Aorta (tissue), 5 donors: ENCODE measurements at regions not wholly inside any gene's neighbourhood (a gene's known extent, or its start where the extent isn't known, plus 50 kb on each side); places are given as distances from the start of the nearest gene placed in this dataset.
"Not testable (repeated sequence)": the region's sequence is repeated elsewhere in the genome, so short reads cannot be mapped to it uniquely, and the experiment has no call there.

Source experiments
- ATAC-seq: fragments of 200-7000 bp; cut with Tn5 transposase; one replicate; pipeline ENCODE4 v1.9.1; 2022; ENCODE audit warnings: moderate library complexity; ENCODE audit not compliant: low FRiP score
- DNase-seq, 2 donors: peaks; one replicate each; pipeline ENCODE4 v3.0.0-alpha.2; 2020
- H3K27ac ChIP-seq, 2 donors: one replicate each; pipeline ENCODE4 v1.5.1; 2013; ENCODE audit warnings: low read length in 2 of 2, mild to moderate bottlenecking in 2 of 2, moderate library complexity in 2 of 2, control low read depth in 1 of 2, inconsistent platforms in 1 of 2, low read depth in 1 of 2
- H3K27me3 ChIP-seq, 2 donors: one replicate each; pipeline ENCODE4 v1.6.1; 2013; ENCODE audit warnings: control low read depth in 1 of 2, low read length in 1 of 2, mild to moderate bottlenecking in 1 of 2, moderate library complexity in 1 of 2; ENCODE audit not compliant: insufficient read depth in 2 of 2, control insufficient read depth in 1 of 2
- H3K36me3 ChIP-seq, 2 donors: one replicate each; pipeline ENCODE4 v1.6.1; 2013; ENCODE audit warnings: control low read depth in 1 of 2, low read length in 1 of 2, mild to moderate bottlenecking in 1 of 2; ENCODE audit not compliant: insufficient read depth in 2 of 2, control insufficient read depth in 1 of 2
- H3K4me1 ChIP-seq, 2 donors: one replicate each; pipeline ENCODE4 v1.6.1; 2013; ENCODE audit warnings: low read length in 2 of 2, control low read depth in 1 of 2, mild to moderate bottlenecking in 1 of 2, moderate library complexity in 1 of 2; ENCODE audit not compliant: insufficient read depth in 2 of 2, control insufficient read depth in 1 of 2
- H3K4me3 ChIP-seq, 2 donors: one replicate each; pipeline ENCODE4 v1.5.1; 2013; ENCODE audit warnings: low read length in 2 of 2, control low read depth in 1 of 2, mild to moderate bottlenecking in 1 of 2
- H3K9me3 ChIP-seq: one replicate; pipeline ENCODE4 v1.6.1; 2013; ENCODE audit warnings: mild to moderate bottlenecking, low read length; ENCODE audit not compliant: control insufficient read depth
- WGBS, 2 donors: extraction: QIAGEN DNeasy Blood & Tissue Kit; methylation state at CpG; one replicate each; pipeline ENCODE4 v1.1.7; 2013; 5-methylcytosine and 5-hydroxymethylcytosine counted together
- intact Hi-C, 2 donors: fragments of 100-400 bp; cut with DNase I; formaldehyde crosslinking; loops; one replicate each; pipeline versions ENCODE4 v1.14.2 to v1.15.0; 2022
- donor health status: healthy with polysubstance abuse.
- donor health status: Bipolar disorder and iron deficiency.
- donor health status: DM: no; HTN: no; CAD: no.
- donor health status: DM: no; HTN: no; CAD: no.
- donor health status: DM: yes; HTN: yes; CAD: no.

DNA sequence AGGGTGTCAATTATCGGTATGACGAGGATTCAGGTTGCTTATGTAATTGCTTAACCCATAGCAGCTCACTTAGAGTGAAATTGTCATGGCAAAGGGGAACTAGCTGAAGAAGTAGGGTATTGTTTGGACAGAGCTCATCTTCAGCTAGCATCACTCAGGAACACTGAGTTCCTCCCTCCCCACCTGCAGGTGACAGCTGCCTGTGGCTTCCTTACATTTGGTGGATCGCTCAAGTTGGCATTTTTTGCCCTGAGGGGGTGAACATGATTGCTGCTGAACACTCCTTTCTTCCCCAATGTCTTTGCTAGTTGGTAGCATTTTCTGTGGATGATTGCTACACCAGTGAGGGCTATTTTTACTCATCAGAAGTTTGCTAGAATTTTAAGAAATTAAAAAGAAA lies 86.7 kb upstream of the THUMPD2 start:
- WGBS, 2 donors, result 91% methylated on average over 3 of the region's 3 CpGs

DNA sequence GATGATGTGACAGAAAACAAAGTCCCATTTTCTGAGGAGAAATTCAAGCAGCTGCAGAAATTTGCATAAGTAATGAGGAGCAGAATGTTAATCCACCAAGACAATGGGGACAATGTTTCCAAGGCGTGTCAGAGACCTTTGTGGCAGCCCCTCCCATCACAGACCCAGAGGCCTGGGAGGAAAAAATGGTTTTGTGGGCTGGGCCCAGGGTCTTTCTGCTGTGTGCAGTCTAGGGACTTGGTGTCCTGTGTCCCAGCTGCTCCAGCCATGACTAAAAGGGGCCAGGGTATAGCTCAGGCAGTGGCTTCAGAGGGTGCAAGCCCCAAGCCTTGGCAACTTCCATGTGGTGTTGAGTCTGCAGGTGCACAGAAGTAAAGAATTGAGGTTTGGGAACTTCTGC lies 84.6 kb upstream of the THUMPD2 start:
- DNase-seq, ATAC-seq, H3K27me3 ChIP-seq, H3K4me1 ChIP-seq, intact Hi-C loops, H3K9me3 ChIP-seq, H3K36me3 ChIP-seq, H3K27ac ChIP-seq, H3K4me3 ChIP-seq: not testable (repeated sequence)
- 90 to 97% methylated on average over 1 of the region's 1 CpG for WGBS, 2 donors

More for the DNA sequence above, 86.7 kb upstream of the THUMPD2 start:
- Histone ChIP-seq H3K27ac (no peak overlapping the region), H3K4me3 (no peak overlapping the region), H3K36me3 (no peaks in the 10 kb centered on the region), H3K27me3 (no peaks in the 10 kb centered on the region), H3K9me3 (peaks cover 1% of the 10 kb centered on the region), H3K4me1 (no peaks in the 10 kb centered on the region)
- DNase-seq (no peak), ATAC-seq (no peak)
- intact Hi-C loops, result no loop called here

DNA sequence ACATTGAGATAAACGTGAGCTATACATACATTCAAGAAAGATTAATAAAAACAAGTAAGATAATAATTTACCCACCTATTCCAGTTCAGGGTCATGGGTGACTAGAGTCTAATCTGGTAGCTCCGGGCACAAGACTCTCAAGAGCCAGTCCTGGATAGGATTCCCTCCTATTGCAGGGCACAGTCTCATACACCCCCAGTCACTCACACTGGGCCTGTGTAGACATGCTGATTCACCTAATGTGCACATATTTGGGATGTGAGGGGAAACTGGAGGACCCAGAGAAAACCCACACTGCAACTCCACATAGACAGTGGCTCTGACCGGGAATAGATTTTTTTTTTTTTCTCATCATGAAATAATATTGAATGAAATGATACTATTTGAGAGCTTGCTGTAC lies 81.5 kb upstream of the THUMPD2 start:
- Histone ChIP-seq H3K27ac (no peak overlapping the region), H3K4me3 (no peak overlapping the region), H3K27me3 (no peaks in the 10 kb centered on the region), H3K9me3 (peaks cover 1% of the 10 kb centered on the region), H3K4me1 (no peaks in the 10 kb centered on the region), H3K36me3 (no peaks in the 10 kb centered on the region)
- intact Hi-C loops, result no loop called here
- ATAC-seq (no peak), DNase-seq (no peak)
- 86% methylated on average over 3 of the region's 3 CpGs for WGBS, 2 donors

DNA sequence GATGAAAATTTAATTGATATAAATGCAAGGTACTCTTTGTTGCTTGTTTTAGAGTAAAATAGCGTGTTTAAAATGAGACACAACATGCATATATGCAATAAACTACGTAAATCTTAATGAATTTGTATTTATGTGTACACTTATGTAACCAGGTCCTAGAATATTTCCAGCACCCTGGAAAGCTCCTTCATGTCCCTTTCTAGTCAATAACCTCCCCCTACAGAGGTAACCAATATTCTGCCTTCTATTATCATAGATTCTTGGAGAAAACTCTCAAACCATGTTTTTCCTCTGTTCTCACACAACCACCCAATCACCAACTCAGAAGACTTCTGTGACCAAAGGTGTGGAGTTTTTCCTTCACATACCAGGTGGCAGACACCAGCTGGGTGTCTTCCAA lies 79.6 kb upstream of the THUMPD2 start:
- intact Hi-C loops, result no loop called here
- Histone ChIP-seq H3K4me3 (no peak overlapping the region), H3K9me3 (no peaks in the 10 kb centered on the region), H3K4me1 (no peaks in the 10 kb centered on the region), H3K36me3 (no peaks in the 10 kb centered on the region), H3K27me3 (no peaks in the 10 kb centered on the region), H3K27ac (no peak overlapping the region)
- WGBS, 2 donors, result 66 to 72% methylated on average over 2 of the region's 2 CpGs
- no peak for ATAC-seq
- no peak for DNase-seq

DNA sequence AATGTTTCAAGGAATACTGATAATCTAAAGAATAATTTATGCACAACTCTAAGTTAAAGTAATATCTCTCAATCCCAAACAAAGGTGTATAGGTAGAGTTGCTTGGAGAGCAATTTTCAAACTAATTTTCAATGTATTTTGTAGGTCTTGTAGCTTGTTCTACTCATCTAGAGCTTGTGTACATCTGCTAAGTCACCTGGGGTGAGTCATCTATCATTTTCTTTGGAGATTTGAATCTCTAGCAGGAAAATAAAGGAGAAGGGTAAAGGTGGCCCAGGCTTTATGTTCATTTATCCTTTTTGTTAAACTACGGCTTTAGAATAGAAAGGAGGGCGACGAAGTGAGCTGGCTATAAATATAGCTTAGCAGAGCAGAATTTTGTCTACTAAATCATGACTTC lies 76.8 kb upstream of the THUMPD2 start:
- intact Hi-C loops, result no loop called here
- DNase-seq (no peak), ATAC-seq (no peak)
- Histone ChIP-seq H3K4me3 (no peak overlapping the region), H3K27me3 (no peaks in the 10 kb centered on the region), H3K27ac (no peak overlapping the region), H3K4me1 (no peaks in the 10 kb centered on the region), H3K9me3 (no peaks in the 10 kb centered on the region), H3K36me3 (no peaks in the 10 kb centered on the region)
- WGBS, 2 donors, result 86 to 89% methylated on average over 3 of the region's 3 CpGs

DNA sequence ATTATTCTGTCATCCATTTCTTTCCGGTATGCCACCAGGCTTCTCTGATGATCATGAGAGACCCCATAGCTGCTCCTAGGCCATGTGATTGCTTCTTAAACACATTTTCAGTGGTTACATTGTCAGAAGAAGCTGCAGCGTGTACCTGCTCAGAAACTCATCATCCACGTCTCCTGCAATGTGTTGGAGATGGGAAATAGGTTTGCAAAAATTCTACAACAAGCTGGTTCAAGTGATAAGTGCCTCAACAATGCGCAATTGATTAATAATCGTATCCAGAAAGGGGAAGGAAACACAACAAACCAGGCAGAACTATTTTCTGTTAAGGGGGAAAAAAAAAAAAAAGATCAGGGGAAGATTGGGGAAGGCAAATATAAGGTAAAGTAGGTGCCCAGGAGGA lies 75.7 kb upstream of the THUMPD2 start:
- Histone ChIP-seq H3K27ac (no peak overlapping the region), H3K9me3 (no peaks in the 10 kb centered on the region)
- WGBS, 2 donors, result 93 to 94% methylated on average over 5 of the region's 5 CpGs

DNA sequence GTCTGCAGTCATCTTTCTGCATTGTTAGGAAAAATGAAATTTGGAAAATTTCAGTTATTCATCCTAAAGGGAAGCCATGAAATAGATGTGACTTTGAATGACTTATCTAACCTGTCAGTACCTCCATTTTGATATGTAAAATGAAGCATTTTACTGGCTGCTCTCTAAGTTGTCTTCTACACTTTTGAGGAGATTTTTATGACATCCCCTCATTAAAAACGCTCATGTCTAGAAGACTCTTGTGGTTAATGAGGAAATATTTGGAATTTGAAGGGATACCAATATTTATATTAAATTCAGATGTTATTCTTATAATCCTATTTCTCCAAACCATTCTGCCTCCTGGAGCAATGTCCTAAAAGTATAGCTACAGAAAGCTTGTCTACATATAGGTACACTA lies 73.8 kb upstream of the THUMPD2 start:
- ATAC-seq (no peak), DNase-seq (no peak)
- Histone ChIP-seq H3K4me1 (no peaks in the 10 kb centered on the region), H3K27me3 (no peaks in the 10 kb centered on the region), H3K4me3 (no peak overlapping the region), H3K27ac (no peak overlapping the region), H3K36me3 (no peaks in the 10 kb centered on the region), H3K9me3 (no peaks in the 10 kb centered on the region)
- intact Hi-C loops, result no loop called here
- WGBS, 2 donors, result 94 to 97% methylated on average over 1 of the region's 1 CpG

More for the DNA sequence above, 75.7 kb upstream of the THUMPD2 start:
- intact Hi-C loops, result no loop called here
- DNase-seq, result no peak
- Histone ChIP-seq H3K27me3 (no peaks in the 10 kb centered on the region), H3K4me3 (no peak overlapping the region), H3K4me1 (no peaks in the 10 kb centered on the region), H3K36me3 (no peaks in the 10 kb centered on the region)
- ATAC-seq, result no peak

DNA sequence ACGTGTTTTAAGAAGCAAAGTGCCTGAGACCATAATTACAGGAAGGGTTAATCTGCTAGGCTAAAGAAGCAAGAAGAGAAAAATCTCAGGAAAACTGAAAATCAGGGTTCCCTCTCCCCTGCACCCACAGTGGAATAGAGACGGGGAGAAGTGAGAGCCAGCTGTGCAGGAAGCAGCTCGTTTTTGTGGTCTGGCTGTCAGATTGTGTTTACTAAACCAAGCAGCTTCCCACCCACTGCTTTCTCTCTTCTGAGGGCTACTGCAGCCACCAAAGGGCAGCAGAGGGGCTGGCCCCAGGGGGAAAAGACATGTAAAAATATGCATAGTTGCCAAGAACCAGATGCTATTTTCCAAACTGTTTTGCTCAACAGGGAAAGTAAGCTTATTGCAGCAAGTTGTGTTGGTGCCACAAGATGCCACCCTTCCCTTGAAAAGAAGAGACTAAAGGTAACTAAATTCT lies 72.6 kb upstream of the THUMPD2 start:
- DNase-seq (no peak), ATAC-seq (no peak)
- H3K27ac ChIP-seq, result no peak overlapping the region
- no peaks in the 10 kb centered on the region for H3K4me1 ChIP-seq
- WGBS, 2 donors, result 20 to 21% methylated on average over 3 of the region's 3 CpGs
- no peak overlapping the region for H3K4me3 ChIP-seq
- H3K9me3 ChIP-seq, result no peaks in the 10 kb centered on the region
- H3K27me3 ChIP-seq, result no peaks in the 10 kb centered on the region
- no peaks in the 10 kb centered on the region for H3K36me3 ChIP-seq
- intact Hi-C loops, result no loop called here

DNA sequence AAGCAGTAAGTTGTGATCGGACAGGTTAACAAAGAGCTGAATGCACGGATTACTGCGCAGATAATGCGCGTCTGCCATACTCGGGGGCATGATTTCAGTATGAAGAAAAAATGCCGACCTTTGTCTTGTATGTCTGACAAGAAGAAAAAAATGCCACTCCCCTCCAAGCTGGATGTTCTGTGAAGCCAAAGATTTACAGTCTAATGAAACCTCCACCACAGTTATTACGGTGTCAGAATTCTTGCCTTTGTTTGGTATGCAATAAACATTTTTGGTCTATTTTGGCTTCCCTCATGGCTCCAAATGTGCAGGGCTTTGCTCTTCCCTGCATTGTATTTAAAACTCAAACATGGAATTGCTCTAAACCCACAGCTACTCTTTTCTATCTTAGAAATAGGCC lies 72.2 kb upstream of the THUMPD2 start:
- Histone ChIP-seq H3K4me3 (no peak overlapping the region), H3K27ac (no peak overlapping the region), H3K9me3 (no peaks in the 10 kb centered on the region), H3K4me1 (no peaks in the 10 kb centered on the region), H3K36me3 (no peaks in the 10 kb centered on the region), H3K27me3 (no peaks in the 10 kb centered on the region)
- 65 to 69% methylated on average over 8 of the region's 8 CpGs for WGBS, 2 donors
- intact Hi-C loops, result no loop called here
- ATAC-seq, result no peak
- no peak for DNase-seq
